PC-3 (cell line): ENCODE measurements at regions not wholly inside any gene's neighbourhood (a gene's known extent, or its start where the extent isn't known, plus 50 kb on each side); places are given as distances from the start of the nearest gene placed in this dataset.

Source experiments
- ATAC-seq: fragments of 200-7000 bp; cut with Tn5 transposase; 2 replicates; pipeline ENCODE4 v1.9.1; 2020; ENCODE audit warnings: mild to moderate bottlenecking, moderate library complexity
- BruUV-seq: library from RNA; stranded (reverse); fragments of 400-500 nt; replicated peaks from 2 replicates; lab custom pipeline; 2021; lab: Mats Ljungman, UMichigan
- CTCF ChIA-PET: fragments of 300-600 bp; sonication (Branson Sonifier 250); formaldehyde crosslinking; loops from one replicate; lab custom pipeline; 2022; ENCODE audit warnings: antibody characterized with exemption; lab: Charles Lee
- POLR2A ChIA-PET: fragments of 300-600 bp; sonication (Branson Sonifier 250); formaldehyde crosslinking; loops from one replicate; lab custom pipeline; 2022; ENCODE audit warnings: antibody characterized with exemption; ENCODE audit not compliant: unreplicated experiment; lab: Charles Lee
- DNase-seq: peaks from one replicate; pipeline ENCODE4 v3.0.0-alpha.2; 2015
- H2AFZ ChIP-seq: fragments of 300-600 bp; sonication (generic); 2 replicates; pipeline ENCODE4 v1.6.0; 2016; ENCODE audit warnings: antibody characterized with exemption, low read length
- H3F3A ChIP-seq: fragments of 300-600 bp; sonication (generic); one replicate; pipeline ENCODE4 v1.6.0; 2017; ENCODE audit warnings: antibody characterized with exemption, low read length, control low read depth, mild to moderate bottlenecking; ENCODE audit not compliant: unreplicated experiment
- H3K27ac ChIP-seq: fragments of 300-600 bp; sonication (generic); 2 replicates; pipeline ENCODE4 v1.5.1; 2016; ENCODE audit warnings: mild to moderate bottlenecking, low read length
- H3K27me3 ChIP-seq: fragments of 300-600 bp; sonication (generic); 2 replicates; pipeline ENCODE4 v1.6.1; 2016; ENCODE audit warnings: low read length, mixed read lengths
- H3K36me3 ChIP-seq: fragments of 300-600 bp; sonication (generic); 2 replicates; pipeline ENCODE4 v1.6.1; 2016; ENCODE audit warnings: low read depth, mixed run types, low read length, mixed read lengths
- H3K4me1 ChIP-seq: fragments of 300-600 bp; sonication (generic); 2 replicates; pipeline ENCODE4 v1.5.1; 2016; ENCODE audit warnings: low read length; ENCODE audit not compliant: insufficient read depth
- H3K4me2 ChIP-seq: fragments of 300-600 bp; sonication (generic); 2 replicates; pipeline ENCODE4 v1.6.0; 2016; ENCODE audit warnings: low read length
- H3K4me3 ChIP-seq: fragments of 300-600 bp; sonication (generic); 2 replicates; pipeline ENCODE4 v1.5.1; 2016; ENCODE audit warnings: mild to moderate bottlenecking, low read length, mixed read lengths
- H3K79me2 ChIP-seq: fragments of 300-600 bp; sonication (generic); 2 replicates; pipeline ENCODE4 v1.6.1; 2017; ENCODE audit warnings: low read length, mixed read lengths
- H3K9ac ChIP-seq: fragments of 300-600 bp; sonication (generic); 2 replicates; pipeline ENCODE4 v1.6.0; 2016; ENCODE audit warnings: mild to moderate bottlenecking, low read length
- H3K9me2 ChIP-seq: fragments of 300-600 bp; sonication (generic); replicated peaks from 2 replicates; pipeline ENCODE4 v1.6.1; 2016; ENCODE audit warnings: mixed run types, low read length, mixed read lengths
- H3K9me3 ChIP-seq: fragments of 300-600 bp; sonication (generic); 2 replicates; pipeline ENCODE4 v1.6.1; 2016; ENCODE audit warnings: low read length, mixed read lengths
- H4K20me1 ChIP-seq: fragments of 300-600 bp; sonication (generic); 2 replicates; pipeline ENCODE4 v1.6.1; 2016; ENCODE audit warnings: low read length, mixed read lengths
- EZH2 ChIP-seq: fragments of 300-600 bp; sonication (generic); IDR thresholded peaks from one replicate; pipeline ENCODE4 v1.6.1; 2017; ENCODE audit warnings: antibody characterized with exemption, mild to moderate bottlenecking, low read length; ENCODE audit not compliant: unreplicated experiment
- EZH2phosphoT487 ChIP-seq: fragments of 300-600 bp; sonication (generic); IDR thresholded peaks from 2 replicates; pipeline ENCODE4 v1.6.1; 2018; ENCODE audit warnings: mild to moderate bottlenecking, antibody characterized with exemption, low read length, borderline replicate concordance
- intact Hi-C: fragments of 100-400 bp; cut with micrococcal nuclease; formaldehyde crosslinking; loops from 2 replicates; pipeline ENCODE4 v1.9.0; 2023
- TF ChIP-seq, protein P1 (sequence below): fragments of 300-600 bp; sonication (generic); conservative IDR thresholded peaks from 2 replicates; pipeline ENCODE4 v1.5.1; 2017; ENCODE audit warnings: antibody characterized with exemption, low read depth, mild to moderate bottlenecking, low read length

DNA sequence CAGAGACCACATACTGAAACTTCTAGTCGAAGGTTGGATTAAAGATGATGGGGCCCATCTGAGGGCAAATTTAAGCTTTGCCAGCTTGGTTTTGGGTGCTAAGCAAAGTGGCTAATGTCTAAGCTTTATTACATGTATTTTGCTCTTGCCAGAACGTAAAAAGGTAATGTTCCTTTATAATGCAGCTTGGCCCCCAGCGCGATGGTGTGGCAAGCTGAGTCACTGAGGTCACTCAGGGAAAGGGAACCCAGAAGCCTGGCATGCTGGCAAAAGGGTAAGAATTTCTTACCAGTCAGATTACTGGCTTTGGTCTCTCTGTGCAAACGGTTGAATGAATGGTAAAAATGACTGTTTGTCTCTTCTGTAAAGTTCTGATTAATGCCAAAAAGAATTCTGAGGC lies 158.3 kb upstream of the KCND2 start:
- H2AFZ ChIP-seq, result no peak overlapping the region

DNA sequence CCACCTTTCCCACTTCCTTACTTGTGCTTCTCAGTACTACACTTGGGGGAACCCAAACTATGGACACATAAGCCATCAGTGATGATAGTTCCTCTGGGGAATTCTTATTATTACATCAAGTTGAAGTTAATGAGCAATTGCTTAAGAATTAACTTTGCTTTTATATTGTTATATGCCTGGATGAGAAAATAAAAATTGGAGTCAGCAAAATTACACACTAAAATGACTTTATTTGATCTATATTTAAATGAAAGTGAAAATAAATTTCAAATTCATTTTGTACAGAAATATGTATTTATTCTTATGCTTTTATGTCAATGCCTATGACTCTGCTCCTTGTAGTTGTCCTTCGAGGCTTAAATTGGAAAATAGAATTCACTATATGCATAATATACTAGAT lies 149.4 kb upstream of the KCND2 start:
- ChIA-PET CTCF (no interaction called here), POLR2A (no interaction called here)
- Histone ChIP-seq H3K9me3 (no peaks in the 10 kb centered on the region; the same call in 1 of the 2 replicates), H2AFZ (no peak overlapping the region), H3K79me2 (no peaks in the 10 kb centered on the region), H3K9ac (no peak overlapping the region), H3K4me2 (no peak overlapping the region), H3K27ac (no peak overlapping the region), H4K20me1 (no peaks in the 10 kb centered on the region), H3K27me3 (no peaks in the 10 kb centered on the region), H3K4me1 (no peaks in the 10 kb centered on the region), H3K4me3 (no peak overlapping the region), H3K36me3 (no peaks in the 10 kb centered on the region), H3K9me2 (no peaks in the 10 kb centered on the region), H3F3A (no peaks in the 10 kb centered on the region)
- no peak for TF ChIP-seq EZH2phosphoT487
- no peak for TF ChIP-seq EZH2
- TF ChIP-seq, protein P1, sequence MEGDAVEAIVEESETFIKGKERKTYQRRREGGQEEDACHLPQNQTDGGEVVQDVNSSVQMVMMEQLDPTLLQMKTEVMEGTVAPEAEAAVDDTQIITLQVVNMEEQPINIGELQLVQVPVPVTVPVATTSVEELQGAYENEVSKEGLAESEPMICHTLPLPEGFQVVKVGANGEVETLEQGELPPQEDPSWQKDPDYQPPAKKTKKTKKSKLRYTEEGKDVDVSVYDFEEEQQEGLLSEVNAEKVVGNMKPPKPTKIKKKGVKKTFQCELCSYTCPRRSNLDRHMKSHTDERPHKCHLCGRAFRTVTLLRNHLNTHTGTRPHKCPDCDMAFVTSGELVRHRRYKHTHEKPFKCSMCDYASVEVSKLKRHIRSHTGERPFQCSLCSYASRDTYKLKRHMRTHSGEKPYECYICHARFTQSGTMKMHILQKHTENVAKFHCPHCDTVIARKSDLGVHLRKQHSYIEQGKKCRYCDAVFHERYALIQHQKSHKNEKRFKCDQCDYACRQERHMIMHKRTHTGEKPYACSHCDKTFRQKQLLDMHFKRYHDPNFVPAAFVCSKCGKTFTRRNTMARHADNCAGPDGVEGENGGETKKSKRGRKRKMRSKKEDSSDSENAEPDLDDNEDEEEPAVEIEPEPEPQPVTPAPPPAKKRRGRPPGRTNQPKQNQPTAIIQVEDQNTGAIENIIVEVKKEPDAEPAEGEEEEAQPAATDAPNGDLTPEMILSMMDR, result no peak
- DNase-seq (no peak), ATAC-seq (no peak)
- BruUV-seq, result no TSS peak
- intact Hi-C loops, result no loop called here

More for the DNA sequence above, 158.3 kb upstream of the KCND2 start:
- H4K20me1 ChIP-seq, result no peaks in the 10 kb centered on the region
- ATAC-seq (no peak), DNase-seq (no peak)
- no peaks in the 10 kb centered on the region for H3K27me3 ChIP-seq
- POLR2A ChIA-PET, result no interaction called here
- H3K4me1 ChIP-seq, result no peaks in the 10 kb centered on the region
- H3K79me2 ChIP-seq, result no peaks in the 10 kb centered on the region
- CTCF ChIA-PET, result no interaction called here
- H3K4me3 ChIP-seq, result no peak overlapping the region
- no peaks in the 10 kb centered on the region; the same call in 1 of the 2 replicates for H3K9me3 ChIP-seq
- TF ChIP-seq EZH2 (no peak), EZH2phosphoT487 (no peak)
- TF ChIP-seq, protein P1, result no peak
- no peak overlapping the region for H3K9ac ChIP-seq
- intact Hi-C loops, result no loop called here
- H3K27ac ChIP-seq, result no peak overlapping the region
- no peaks in the 10 kb centered on the region for H3K36me3 ChIP-seq
- BruUV-seq, result no TSS peak
- no peaks in the 10 kb centered on the region for H3K9me2 ChIP-seq
- no peaks in the 10 kb centered on the region for H3F3A ChIP-seq
- no peak overlapping the region for H3K4me2 ChIP-seq

DNA sequence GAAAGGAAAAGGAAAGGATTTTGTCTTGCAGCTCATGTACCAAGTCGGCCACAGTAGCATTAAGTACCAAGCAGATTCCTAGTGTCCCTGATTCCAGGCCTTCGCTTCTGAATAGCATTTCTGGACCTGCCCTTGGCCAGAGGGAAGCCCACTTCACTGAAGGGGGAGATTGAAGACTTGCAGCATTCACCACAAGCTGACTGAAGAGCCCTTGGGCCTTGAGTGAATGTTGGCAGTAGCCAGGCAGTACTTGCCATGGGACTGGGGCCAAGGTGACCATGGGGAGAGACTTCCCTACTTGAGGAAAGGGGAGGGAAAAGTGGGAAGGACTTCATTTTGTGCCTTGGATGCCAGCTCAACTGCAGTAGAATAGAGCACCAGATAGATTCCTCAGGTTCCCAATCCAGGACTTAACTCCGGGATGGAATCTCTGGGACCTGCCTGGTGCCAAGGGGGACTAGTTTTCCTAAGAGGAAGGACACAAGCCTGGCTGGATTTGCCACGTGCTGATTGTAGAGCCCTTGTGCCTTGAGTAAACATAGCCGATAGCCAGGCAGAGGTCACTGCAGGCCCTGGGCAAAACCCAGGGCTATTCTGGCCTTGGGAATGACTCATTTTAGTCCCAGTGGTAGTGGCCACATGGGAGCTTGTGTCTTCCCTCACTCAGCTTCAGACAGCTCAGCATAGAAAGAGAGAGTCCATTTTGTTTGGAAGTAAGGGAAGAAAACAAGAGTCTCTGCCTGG lies 141.7 kb upstream of the KCND2 start:
- no peaks in the 10 kb centered on the region for H3F3A ChIP-seq
- intact Hi-C loops, result no loop called here
- no peak for ATAC-seq
- no peak overlapping the region for H3K4me2 ChIP-seq
- DNase-seq, result no peak
- no peaks in the 10 kb centered on the region for H3K27me3 ChIP-seq
- BruUV-seq, result no TSS peak
- H3K36me3 ChIP-seq, result no peaks in the 10 kb centered on the region
- H3K79me2 ChIP-seq, result no peaks in the 10 kb centered on the region
- no peaks in the 10 kb centered on the region for H3K4me1 ChIP-seq
- H3K27ac ChIP-seq, result no peak overlapping the region
- H3K9me2 ChIP-seq, result no peaks in the 10 kb centered on the region
- POLR2A ChIA-PET, result no interaction called here
- H3K4me3 ChIP-seq, result no peak overlapping the region
- TF ChIP-seq, protein P1, result no peak
- TF ChIP-seq EZH2phosphoT487, result no peak
- TF ChIP-seq EZH2, result no peak
- no peaks in the 10 kb centered on the region for H4K20me1 ChIP-seq
- no peak overlapping the region for H3K9ac ChIP-seq
- H2AFZ ChIP-seq, result no peak overlapping the region
- CTCF ChIA-PET, result no interaction called here
- no peaks in the 10 kb centered on the region for H3K9me3 ChIP-seq
